HTR-8/SVneo (cell line): ENCODE measurements at regions not wholly inside any gene's neighbourhood (a gene's known extent, or its start where the extent isn't known, plus 50 kb on each side); places are given as distances from the start of the nearest gene placed in this dataset.

Source experiments
- DNase-seq: peaks from one replicate; pipeline ENCODE4 v3.0.0; 2011; ENCODE audit warnings: low spot score, mixed read lengths; ENCODE audit not compliant: insufficient read length
- FAIRE-seq: peaks from 2 replicates; lab custom pipeline; 2011; peaks lifted over from hg19 to GRCh38; lab: Jason Lieb, UNC

DNA sequence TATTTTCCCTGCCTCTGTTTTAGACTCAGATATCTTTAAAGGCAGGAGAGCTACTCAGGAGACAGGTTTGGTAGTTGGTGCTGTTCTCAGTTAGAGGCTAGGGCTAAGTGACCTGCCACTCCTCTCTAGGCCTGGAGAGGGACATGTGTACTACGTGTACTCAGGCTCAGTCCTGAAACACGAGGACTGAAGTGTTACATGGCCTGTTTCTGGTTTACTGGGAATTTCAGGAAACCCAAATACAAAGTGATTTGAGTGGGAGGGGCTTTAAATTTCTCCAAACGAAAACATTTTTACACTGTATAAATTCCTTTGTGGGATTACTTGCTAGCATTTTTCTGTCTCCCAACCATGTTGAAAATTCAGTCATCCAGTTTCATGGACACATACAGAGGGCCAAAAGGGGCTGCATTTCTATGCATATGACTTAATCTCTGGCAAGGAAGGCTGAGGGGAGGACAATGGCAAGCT, 343.3 kb downstream of the CYP26B1 start:
- DNase-seq, result no peak
- no peak for FAIRE-seq

DNA sequence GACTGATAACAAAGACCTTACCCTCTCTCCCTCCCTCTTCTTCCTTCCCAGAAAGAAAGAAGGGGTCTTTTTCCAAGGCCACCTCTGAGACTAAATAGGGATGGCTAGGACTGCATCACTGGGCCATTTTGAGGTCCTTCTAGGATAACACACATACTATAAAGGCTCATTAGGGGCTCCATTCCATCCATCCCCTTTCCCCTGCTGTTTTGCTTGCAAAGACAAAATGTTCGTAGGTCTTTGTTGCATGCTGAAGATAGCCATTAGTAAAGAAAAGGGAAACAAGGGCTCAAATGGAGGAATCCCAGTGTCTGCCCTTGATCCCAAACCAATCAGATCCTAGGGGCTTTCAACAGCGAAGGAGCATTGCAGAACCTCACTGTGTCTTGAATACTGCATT, 344.3 kb downstream of the CYP26B1 start:
- no peak for FAIRE-seq
- no peak for DNase-seq

DNA sequence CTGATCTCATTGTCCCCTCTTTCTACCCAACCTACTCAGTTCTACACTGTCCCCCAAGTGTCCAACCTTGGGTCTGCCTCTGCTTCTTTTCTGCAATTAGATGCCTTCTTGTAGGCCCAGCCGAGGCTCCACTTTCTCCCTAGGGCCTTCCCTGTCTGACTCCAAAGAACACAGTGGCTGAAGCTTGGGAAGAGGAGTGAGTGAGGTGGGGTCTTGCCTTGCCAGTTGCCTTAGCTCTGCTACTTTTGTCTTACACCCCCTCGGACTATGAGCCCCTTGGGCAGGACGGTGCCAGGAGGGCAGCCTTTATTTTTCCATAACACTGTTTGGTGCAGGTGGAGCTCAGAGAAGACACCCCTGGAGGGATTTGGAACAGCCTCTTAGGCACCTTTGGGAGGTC, 345.1 kb downstream of the CYP26B1 start:
- FAIRE-seq (no peak), DNase-seq (no peak)

DNA sequence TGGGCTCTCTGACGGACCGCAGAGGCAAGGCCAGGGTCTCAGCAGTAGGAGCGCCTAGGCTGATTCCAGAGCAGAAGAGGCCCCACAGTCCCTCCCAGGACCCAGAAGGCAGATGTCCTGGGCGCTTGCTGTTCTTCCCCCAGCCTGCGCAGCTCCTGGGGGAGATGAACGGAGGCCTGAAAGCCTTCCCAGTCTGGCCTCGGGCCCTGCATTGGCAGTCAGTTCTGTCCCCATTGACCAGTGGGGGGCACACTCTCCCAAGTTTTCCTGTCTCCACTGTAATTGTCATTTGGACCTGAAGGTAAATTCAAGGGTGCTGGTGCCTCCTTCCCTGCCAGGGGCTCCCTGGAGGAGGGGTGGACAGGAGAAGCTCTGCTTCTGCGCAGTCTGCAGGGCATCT, 345.7 kb downstream of the CYP26B1 start:
- FAIRE-seq, result peak; percentile 54

DNA sequence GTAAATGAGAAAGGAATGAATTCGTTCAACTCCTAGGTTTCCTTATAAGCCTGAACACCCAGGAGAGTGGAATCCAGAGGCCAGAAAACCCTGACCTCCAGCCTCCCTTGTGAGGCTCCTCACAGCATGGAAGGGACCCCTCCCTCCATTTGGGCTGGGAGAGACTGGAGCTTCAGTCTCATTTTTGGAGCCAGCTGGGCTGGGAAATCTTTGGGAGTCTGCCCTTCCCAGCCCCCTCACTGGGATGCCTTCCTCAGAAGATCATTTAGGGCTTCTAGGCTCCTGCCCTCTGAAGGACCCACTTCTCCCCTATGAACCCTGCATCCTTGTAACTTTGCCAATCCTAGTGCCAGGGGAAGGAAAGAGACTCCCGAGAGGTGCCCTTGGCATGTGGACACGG, 346.1 kb downstream of the CYP26B1 start:
- FAIRE-seq, result no peak

More for the DNA sequence above, 345.7 kb downstream of the CYP26B1 start:
- DNase-seq, result peak; percentile 75

DNA sequence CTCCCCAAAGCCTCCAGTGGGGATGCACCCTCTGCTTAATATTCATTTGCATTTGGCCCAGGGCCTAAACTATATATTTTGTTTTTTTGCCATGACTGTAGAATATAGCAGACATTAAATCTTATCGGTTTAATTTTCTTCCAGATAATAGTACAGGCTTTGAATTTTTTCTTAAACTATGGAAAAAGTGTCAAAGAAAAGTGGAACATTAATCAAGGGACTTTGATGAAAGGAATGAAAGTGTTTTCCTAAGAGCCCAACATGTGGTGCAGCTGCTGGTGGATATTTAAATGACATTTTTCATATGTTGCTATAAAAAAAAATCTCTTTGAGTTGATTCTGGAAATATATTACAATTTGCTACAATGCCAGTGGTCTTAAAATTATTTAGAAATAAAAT, 346.8 kb downstream of the CYP26B1 start:
- no peak for FAIRE-seq
- no peak for DNase-seq

More for the DNA sequence above, 346.1 kb downstream of the CYP26B1 start:
- DNase-seq, result no peak

DNA sequence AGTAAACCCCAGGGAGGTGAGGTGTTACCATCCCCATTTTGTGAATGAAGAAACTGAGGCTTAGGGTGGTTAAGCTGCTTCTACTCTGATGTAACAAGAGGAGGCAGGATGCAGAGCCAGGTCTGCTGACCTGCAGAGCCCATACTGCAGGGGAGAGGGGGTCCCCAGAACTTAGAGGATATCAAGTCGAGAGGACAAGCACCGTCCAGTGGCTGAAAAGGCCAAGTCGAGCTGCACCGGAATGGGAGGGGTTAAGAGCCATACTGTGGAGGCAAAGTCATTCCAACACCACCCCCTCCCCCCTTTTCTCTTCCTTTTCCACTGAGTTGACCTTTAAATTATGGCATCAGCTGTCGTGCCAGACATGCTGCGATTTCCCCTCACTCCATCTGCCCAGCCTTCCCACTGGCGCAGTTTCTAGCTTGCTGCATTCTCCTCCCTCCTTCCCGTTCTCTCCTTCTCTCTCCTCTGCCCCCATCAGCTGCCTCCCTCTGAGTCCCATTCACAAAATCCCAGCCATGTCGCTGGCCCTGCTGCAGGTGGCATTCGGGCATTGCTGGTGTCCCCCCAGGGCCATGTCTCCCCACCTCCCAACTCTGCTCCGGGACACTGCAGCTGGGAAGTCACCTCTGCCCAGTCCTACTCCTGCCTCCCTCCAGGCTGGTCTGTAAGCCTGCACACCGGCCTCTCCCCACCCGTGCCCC, 346.9 kb downstream of the DYSF start:
- DNase-seq, result no peak
- peak; percentile 20 for FAIRE-seq

DNA sequence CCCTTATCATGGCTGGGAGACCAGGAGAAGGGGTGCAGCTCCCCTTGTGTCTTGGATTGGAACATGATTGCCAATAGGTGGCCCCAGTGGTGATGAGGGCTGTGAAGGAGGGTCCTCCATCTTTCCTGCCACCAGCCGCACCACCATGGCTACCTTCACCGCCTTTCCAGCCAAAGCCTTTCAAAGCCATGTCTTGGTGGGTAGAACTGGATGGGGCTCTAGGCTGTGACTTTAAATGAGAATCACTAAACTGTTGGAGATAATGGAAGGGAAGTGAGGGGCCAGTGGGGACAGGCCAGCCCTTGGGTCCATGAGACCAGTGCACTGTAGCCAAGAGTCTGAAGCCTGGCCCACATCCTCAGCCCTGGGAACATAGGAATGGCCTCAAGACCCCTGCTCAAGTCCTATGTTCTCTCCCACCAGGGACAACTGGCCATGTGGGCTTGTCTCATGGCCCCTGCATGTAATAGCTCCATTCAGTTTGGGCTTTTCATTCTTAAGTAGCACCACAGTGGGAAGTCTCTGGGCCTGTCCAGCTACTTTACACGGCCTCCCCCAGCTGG, 345.7 kb downstream of the DYSF start:
- DNase-seq (no peak), FAIRE-seq (peak; percentile 46)

DNA sequence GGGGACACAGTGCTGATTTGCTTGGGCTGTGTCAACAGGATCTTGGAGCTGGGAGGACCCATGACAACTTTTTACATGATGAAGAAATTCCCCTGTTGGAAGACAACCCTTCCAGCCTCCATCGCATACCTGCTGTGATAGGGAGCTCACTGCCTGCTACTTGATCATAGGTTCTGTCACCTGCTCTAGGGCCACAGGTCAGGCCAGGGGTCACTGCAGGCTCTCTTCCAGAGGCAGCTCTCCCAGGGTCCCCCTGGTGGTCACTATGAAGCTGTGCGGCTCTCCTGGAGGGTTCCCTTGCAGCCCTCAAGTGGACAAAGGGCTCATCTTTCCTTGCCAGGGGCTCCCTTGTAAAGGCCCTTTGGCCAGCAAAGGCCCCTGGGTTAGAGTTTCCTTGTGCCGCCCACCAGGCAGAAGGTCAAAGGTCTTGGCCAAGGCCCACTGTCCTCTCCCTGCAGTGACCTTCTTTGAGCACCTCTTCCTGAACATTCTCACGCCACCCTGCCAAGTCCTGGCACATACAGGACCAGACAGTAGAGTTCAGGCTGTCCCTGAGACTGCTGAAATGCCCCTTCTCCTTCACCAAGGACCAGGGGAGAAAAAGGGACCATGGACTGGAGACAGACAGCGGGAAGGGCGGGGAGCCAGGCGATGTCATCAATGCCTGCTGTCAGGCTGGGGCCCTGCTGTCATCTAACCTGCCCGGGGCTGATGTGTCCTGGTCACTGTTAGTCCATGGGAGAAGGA, 345.1 kb downstream of the DYSF start:
- DNase-seq, result peak; percentile 70
- peak; percentile 57 for FAIRE-seq

DNA sequence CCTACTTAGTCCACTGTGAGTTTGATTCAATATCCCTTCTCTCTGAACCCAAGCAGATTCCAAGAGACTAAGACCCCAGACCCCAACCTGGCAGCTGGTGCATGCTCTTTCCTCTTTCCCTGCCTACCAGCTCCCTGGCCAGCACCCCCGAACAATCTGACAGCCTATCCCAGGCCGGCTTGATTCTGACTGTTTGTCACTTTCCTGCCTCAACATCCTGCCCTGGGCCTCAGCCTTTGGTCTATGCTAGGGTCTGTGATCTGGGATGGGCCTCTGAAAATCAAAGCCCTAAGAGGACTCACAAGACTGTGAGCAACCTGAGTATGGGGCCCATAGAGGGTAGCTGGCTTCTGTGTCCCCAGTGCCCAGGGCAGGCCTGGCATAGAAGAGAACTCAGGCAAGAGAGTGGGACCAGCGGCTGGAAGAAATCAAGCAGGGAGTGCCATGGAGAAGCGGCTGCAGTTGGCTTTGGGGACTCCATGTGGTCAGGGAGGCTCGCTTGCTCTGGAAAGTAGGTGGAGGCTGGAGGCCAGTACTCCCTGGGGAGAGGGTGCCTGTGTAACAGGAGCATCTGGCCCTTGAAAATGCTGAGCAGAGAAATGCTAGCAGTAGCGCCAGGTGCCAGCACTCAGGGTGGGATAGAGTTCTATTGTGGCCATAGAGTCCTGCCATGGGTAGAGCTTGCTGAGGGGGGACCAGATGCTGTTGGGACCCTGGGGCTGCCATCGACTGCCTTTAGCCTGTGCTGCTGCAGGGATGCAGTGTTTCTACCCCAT, 343.9 kb downstream of the DYSF start:
- no peak for DNase-seq
- FAIRE-seq, result no peak

DNA sequence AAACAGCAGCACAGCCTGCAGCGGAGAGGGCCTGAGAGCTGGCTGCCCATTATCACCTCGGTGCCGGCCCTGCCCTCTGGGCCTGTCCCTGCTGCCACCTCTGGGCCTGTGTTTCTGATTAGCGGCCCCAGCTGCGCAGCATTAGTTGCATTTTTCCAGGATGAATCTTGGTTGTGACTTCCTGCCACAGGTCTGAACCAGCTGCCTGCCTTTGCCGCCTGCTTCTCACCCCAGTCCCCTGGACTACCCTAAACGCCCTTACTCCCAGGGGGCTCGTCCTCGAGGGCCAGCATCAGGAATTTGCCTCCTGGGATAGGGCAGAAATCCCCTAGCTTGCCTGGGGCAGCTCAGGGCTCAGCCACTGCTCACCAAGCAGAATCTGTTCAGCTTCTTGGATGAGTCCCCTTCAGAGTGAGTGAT, 342.8 kb downstream of the DYSF start:
- peak; percentile 64 for DNase-seq
- peak; percentile 93 for FAIRE-seq

DNA sequence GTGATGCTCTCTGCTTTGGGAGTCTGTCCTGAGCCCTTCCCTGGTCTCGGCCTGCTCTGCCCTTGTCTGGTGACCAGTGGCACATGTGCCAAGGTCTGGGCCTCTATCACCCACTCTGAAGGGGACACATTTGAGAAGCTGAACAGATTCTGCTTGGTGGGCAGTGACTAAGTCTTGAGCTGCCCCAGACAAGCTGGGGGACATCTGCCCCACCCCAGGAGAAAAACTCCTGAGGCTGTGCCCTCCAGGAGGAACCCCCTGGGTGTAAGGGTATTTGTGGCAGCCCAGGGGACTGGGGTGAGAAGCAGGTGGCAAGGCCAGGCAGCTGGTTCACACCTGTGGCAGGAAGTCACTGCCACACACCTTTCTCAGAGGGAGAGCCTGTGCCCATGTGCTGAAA, 342.1 kb downstream of the DYSF start:
- peak; percentile 78 for FAIRE-seq
- no peak for DNase-seq

DNA sequence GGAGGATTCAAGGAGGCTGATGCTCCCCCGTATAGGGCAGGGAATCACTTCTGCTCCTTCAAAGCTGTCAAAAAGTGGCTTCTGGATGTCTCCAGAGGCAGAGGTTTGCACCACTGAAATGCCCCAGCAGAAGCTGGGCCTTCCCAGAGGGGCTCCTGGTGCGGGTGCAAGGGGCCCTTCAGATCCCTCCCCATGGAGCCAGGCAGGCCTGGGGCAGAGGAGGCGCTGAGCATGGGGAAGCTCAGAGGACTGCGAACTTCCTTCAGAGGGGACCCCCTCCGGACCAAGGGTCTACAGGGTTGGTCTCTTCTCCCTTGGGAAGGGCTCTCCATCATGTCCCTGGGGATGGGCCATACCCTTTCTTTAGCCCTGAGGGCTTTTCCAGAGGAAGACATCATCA, 341.2 kb downstream of the DYSF start:
- FAIRE-seq (no peak), DNase-seq (no peak)

DNA sequence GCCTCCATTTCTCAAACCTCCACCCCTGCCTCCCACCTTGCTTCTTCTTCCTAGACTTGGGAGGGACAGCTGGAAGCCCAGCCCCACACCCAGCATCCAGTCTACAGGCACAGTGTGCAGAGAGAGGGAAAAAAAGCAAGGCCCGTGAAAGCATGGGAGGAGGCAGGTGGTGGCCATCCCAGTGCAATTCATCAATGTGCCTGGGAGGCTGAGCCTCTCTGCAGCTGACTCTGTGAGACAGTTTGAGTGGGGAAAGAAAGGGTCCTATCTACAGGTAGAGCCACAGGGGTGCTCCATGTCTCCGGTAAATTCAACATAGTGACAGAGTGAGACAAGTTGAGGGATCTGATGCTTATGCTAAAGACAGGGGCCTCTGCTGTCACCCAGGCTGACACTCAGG, 340.6 kb downstream of the DYSF start:
- FAIRE-seq (peak; percentile 23), DNase-seq (no peak)

DNA sequence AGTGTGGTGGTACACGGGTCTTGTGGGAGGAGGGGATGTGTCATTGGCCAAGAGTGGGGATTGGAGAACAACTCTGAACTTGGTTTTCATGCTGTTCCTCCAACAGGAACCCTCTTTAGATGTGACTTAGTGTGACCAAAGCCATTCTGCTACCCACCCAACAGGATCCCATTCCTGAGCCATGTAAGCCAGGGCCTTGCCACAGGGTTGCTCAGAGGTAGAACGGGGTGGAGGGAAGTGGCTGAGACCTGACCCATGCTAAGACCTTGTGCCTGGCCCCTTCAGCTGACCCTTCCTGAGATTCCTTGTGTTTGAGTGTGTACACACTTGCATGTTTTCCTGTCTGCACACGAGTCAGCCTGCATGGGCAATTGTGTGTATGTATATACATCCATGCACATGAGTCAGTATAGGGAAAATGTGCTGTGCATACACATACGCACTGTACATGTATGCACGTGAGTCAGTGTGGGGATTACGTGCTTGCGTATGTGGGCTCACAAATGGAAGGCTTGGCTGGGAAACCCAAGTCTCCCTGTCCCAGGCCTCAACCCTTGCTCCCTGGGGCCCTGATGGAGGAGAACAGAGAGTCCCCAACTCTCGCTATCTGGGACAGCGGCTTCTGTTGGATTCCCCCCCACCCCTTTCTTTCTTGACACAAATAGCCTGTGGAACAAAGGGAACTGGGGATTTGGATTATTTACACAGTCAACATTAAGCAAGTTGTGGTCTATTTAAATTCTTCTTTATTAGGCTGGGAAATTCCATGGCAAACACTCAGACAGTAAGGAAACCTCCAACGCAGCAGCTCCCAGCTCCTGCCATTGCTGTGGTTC, 339.8 kb downstream of the DYSF start:
- DNase-seq, result no peak
- FAIRE-seq, result peak; percentile 38

DNA sequence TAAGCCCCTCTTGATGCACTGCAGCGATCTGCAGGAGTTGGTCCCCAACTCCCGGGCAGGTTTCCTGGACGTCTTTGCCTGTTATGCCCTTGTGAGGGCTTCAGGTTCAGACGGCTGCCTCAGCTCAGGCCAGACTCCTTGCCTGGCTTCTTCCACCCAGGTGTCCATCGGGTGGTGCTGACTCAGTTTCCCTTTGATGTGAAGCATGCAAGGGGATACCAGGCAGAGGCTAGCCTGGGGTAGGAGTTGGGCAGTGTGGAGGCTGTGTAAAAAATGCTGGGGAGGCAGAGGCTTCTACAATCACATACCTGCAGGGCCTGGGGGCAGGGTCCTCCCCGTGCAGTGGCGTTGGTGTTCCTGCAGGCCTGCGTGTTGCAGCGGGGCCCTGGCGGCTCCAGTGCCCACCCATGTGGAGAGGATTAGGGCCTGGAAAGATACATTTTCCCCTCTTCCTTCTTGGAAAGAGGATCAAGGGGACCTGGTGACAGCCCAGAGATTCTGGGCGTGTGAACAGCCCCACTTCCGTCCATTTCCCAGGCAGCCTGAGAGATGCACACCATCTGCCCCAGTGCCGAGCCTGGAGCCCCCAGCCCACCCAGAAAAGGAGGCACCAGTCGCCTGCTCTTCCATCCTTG, 338.3 kb downstream of the DYSF start:
- FAIRE-seq (no peak), DNase-seq (no peak)

DNA sequence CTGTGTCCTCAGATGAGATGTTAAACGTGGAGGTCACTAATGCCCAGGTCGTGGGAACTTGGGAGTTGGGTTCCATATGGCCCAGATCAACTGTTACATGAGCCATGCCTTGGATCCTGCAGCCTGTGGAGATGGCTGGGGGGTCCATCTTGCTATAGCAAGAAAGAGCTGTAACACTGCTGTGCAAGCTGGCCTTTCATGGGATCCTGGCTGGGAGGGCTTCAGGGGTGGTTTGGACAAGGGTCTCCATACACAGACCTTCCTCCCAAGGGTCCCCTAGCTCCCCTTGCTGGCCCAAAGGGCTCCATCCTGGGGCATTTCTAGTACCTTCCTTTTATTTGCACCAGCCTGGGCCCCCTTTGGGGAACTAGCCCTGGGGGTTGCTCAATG, 337.7 kb downstream of the DYSF start:
- DNase-seq (no peak), FAIRE-seq (no peak)

DNA sequence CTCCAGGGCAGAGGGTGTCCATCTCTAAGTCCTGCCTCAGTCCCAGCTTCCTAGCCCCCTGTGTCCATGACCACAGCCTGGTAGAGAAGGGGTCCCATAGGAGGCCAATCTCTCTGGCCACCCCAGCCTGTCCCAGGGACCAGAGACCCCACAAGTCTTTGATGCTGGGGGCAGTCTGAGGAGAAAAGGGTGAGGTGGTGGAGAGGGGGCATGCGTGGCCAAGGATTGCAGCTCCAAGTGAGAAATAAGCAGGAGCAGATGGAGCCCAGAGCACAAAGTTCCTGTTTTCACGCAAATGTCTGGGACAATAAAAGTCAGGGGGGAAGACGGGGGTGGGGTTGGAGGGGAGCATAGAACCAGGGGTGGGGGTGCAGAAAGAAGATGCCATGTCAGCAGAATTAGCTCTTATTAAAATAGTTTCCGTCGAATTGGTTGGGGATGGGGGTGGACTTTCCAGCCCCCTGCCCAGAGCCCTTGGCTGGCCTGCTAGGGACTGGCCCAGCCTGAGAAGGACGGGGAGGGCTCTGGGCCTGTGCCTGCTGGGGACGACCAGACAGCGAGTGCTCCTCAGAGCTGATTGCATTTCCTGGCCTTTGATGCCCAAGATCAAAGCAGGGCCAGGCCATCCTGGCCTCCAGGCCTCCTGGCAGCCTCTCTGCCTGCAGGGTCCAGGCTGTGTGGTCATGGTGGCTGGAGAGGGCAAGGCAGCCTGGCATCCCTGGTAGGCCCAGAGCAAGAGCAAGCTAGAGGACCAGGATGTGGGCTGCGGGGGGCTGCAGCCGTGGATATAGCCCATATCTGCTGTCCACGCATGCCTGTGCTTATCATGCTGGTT, 337.1 kb downstream of the DYSF start:
- DNase-seq (no peak), FAIRE-seq (no peak)
